Endothelial cell of umbilical vein (primary cell): ENCODE measurements at regions not wholly inside any gene's neighbourhood (a gene's known extent, or its start where the extent isn't known, plus 50 kb on each side); places are given as distances from the start of the nearest gene placed in this dataset.

Experiments used
- BruUV-seq: library from RNA; stranded (reverse); fragments of 400-500 nt; replicated peaks from 2 replicates; lab custom pipeline; 2021; lab: Mats Ljungman, UMichigan
- CTCF ChIA-PET: fragments of 300-600, 350-600 bp; sonication (Branson Sonifier 250); formaldehyde crosslinking; loops from one replicate; lab custom pipeline; 2021; ENCODE audit warnings: antibody characterized with exemption, inconsistent platforms; lab: Charles Lee
- POLR2A ChIA-PET: fragments of 300-600, 350-600 bp; sonication (Branson Sonifier 250); formaldehyde crosslinking; loops from one replicate; lab custom pipeline; 2021; ENCODE audit warnings: antibody characterized with exemption, inconsistent platforms; lab: Charles Lee
- DNase-seq: peaks from one replicate; pipeline ENCODE4 v3.0.0-alpha.2; 2011; ENCODE audit warnings: low read depth, low spot score
- FAIRE-seq: peaks from 2 replicates; lab custom pipeline; 2011; peaks lifted over from hg19 to GRCh38; lab: Jason Lieb, UNC
- H2AFZ ChIP-seq: 2 replicates; pipeline ENCODE4 v1.6.0; 2012; ENCODE audit warnings: low read depth, low read length, control low read depth, inconsistent platforms
- H3K27ac ChIP-seq: 2 replicates; pipeline ENCODE4 v1.5.1; 2011; ENCODE audit warnings: low read depth, mild to moderate bottlenecking, control low read depth, low read length, moderate library complexity; ENCODE audit not compliant: insufficient read depth
- H3K27me3 ChIP-seq, 2 experiments: 2 replicates each; pipeline versions ENCODE4 v1.6.0 to v1.6.1; 2011; ENCODE audit warnings: low read length in 2 of 2, mixed read lengths in 1 of 2; ENCODE audit not compliant: control insufficient read depth in 2 of 2, insufficient read depth in 2 of 2
- H3K36me3 ChIP-seq, 2 experiments: 2 replicates in 1 of 2; 3 replicates in 1 of 2; pipeline ENCODE4 v1.5.1; 2011; ENCODE audit warnings: low read length in 2 of 2, mild to moderate bottlenecking in 1 of 2, moderate library complexity in 1 of 2; ENCODE audit not compliant: control insufficient read depth in 2 of 2, insufficient read depth in 2 of 2; ENCODE audit errors: extremely low read depth in 1 of 2
- H3K4me1 ChIP-seq: 3 replicates; pipeline ENCODE4 v1.5.1; 2011; ENCODE audit warnings: mild to moderate bottlenecking, low read length; ENCODE audit not compliant: control insufficient read depth, insufficient read depth; ENCODE audit errors: extremely low read depth
- H3K4me2 ChIP-seq: 2 replicates; pipeline ENCODE4 v1.6.1; 2011; ENCODE audit warnings: low read length, control low read depth, mixed read lengths; ENCODE audit not compliant: insufficient read depth
- H3K4me3 ChIP-seq, 3 experiments: fragments of 200-600 bp in 1 of 3; sonication (generic), shearing (Covaris generic) in 1 of 3; replicated peaks in 1 of 3; 2 replicates each; pipeline ENCODE4 v1.5.1; 2011 to 2016; ENCODE audit warnings: control low read depth in 3 of 3, low read length in 3 of 3, mild to moderate bottlenecking in 2 of 3, inconsistent platforms in 1 of 3, low read depth in 1 of 3, moderate library complexity in 1 of 3; ENCODE audit not compliant: insufficient read depth in 1 of 3
- H3K79me2 ChIP-seq: 2 replicates; pipeline ENCODE4 v1.6.0; 2012; ENCODE audit warnings: low read length, inconsistent platforms; ENCODE audit not compliant: control insufficient read depth, insufficient read depth
- H3K9ac ChIP-seq: replicated peaks from 2 replicates; pipeline ENCODE3; 2011; ENCODE audit warnings: low read length, control low read depth; ENCODE audit not compliant: insufficient read depth; ENCODE audit errors: extremely low read depth
- H3K9me1 ChIP-seq: replicated peaks from 3 replicates; pipeline ENCODE4 v1.6.0; 2011; ENCODE audit warnings: mild to moderate bottlenecking, low read length; ENCODE audit not compliant: control insufficient read depth, insufficient read depth; ENCODE audit errors: extremely low read depth
- H3K9me3 ChIP-seq: replicated peaks from 2 replicates; pipeline ENCODE4 v1.5.1; 2012; ENCODE audit warnings: low read length, inconsistent platforms; ENCODE audit not compliant: control insufficient read depth, insufficient read depth
- H4K20me1 ChIP-seq: replicated peaks from 2 replicates; pipeline ENCODE3; 2011; ENCODE audit warnings: mild to moderate bottlenecking, low read length; ENCODE audit not compliant: control insufficient read depth, insufficient read depth; ENCODE audit errors: extremely low read depth
- EZH2 ChIP-seq: IDR thresholded peaks from 2 replicates; pipeline ENCODE4 v1.6.1; 2012; ENCODE audit warnings: borderline replicate concordance, low read depth, mild to moderate bottlenecking, moderate library complexity, low read length, inconsistent platforms; ENCODE audit not compliant: severe bottlenecking
- FOS ChIP-seq: IDR thresholded peaks from 2 replicates; pipeline ENCODE4 v1.6.1; 2011; ENCODE audit warnings: mild to moderate bottlenecking, low read length, moderate library complexity, borderline replicate concordance; ENCODE audit not compliant: insufficient read depth
- GATA2 ChIP-seq: IDR thresholded peaks from 2 replicates; pipeline ENCODE4 v1.7.0; 2011; ENCODE audit warnings: low read depth, mild to moderate bottlenecking, moderate library complexity, mixed read lengths, low read length; ENCODE audit not compliant: insufficient read length, insufficient read depth
- JUN ChIP-seq: IDR thresholded peaks from 2 replicates; pipeline ENCODE4 v1.6.1; 2011; ENCODE audit warnings: borderline replicate concordance, low read depth; ENCODE audit not compliant: insufficient read length, insufficient read depth
- MYC ChIP-seq: IDR thresholded peaks from one replicate; pipeline ENCODE4 v1.6.1; 2011; ENCODE audit warnings: mild to moderate bottlenecking, low read depth, low read length
- POLR2A ChIP-seq: IDR thresholded peaks from 2 replicates; pipeline ENCODE4 v1.6.1; 2012; ENCODE audit warnings: low read depth, mild to moderate bottlenecking, control low read depth, low read length
- POLR2AphosphoS5 ChIP-seq: IDR thresholded peaks from 2 replicates; pipeline ENCODE4 v1.6.1; 2012; ENCODE audit warnings: low read depth, mild to moderate bottlenecking, control low read depth, low read length, moderate library complexity; ENCODE audit not compliant: insufficient read depth
- dilution Hi-C: fragments of 300-500 bp; cut with MboI; formaldehyde crosslinking; loops from one replicate; pipeline ENCODE4 v1.15.0; 2019; ENCODE audit warnings: low sequenced_read_pairs; ENCODE audit not compliant: extremely low pct_ligation_motif_present
- intact Hi-C: fragments of 100-400 bp; cut with micrococcal nuclease; formaldehyde crosslinking; loops from one replicate; pipeline ENCODE4 v1.10.0; 2022
- TF ChIP-seq, protein P1 (sequence below): IDR thresholded peaks from 2 replicates; pipeline ENCODE4 v1.6.1; 2011; ENCODE audit not compliant: insufficient read depth, insufficient read length
- TF ChIP-seq, protein P2 (sequence below), 2 donors: IDR thresholded peaks; 1 replicate in 1 of 2; 2 replicates in 1 of 2; pipeline ENCODE4 v1.5.1; 2011; ENCODE audit warnings: low read length in 2 of 2, mild to moderate bottlenecking in 2 of 2, moderate library complexity in 2 of 2, control low read depth in 1 of 2, inconsistent platforms in 1 of 2, low read depth in 1 of 2; ENCODE audit not compliant: insufficient read depth in 1 of 2; ENCODE audit errors: extremely low read depth in 1 of 2

DNA sequence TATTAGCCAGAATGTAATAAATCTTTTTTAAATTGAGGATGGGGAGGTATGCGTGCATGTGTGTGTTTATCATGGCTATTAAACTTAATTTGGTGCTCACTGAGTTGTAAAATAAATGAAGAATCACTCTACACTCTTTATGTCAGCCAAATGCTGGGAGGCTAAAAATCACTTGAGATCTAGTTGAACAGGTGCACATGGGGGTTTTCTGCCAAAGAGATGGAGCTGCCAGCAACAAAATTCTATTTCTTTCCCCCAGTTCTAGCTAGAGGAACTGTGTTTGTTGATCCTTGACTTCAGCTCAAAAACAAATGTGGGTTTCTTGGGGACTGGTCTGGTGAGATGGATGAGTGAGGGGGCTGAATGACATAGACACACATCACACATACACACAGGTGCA, 183.3 kb upstream of the BTBD3 start:
- intact Hi-C loops = no loop called here
- Histone ChIP-seq H3K9me3 (no peaks in the 10 kb centered on the region), H2AFZ (no peak overlapping the region), H3K27ac (no peak overlapping the region), H3K4me1 (peaks cover 13% of the 10 kb centered on the region), H4K20me1 (no peaks in the 10 kb centered on the region), H3K9me1 (no peaks in the 10 kb centered on the region), H3K79me2 (no peaks in the 10 kb centered on the region), H3K4me2 (no peak overlapping the region), H3K9ac (no peak overlapping the region), H3K4me3 (no peak overlapping the region), H3K27me3 (no peaks in the 10 kb centered on the region), H3K36me3 (no peaks in the 10 kb centered on the region)
- ChIA-PET CTCF (no interaction called here), POLR2A (no interaction called here)
- no peak for FAIRE-seq
- dilution Hi-C loops = no loop called here
- no TSS peak for BruUV-seq
- no peak for DNase-seq
- TF ChIP-seq, protein P1, sequence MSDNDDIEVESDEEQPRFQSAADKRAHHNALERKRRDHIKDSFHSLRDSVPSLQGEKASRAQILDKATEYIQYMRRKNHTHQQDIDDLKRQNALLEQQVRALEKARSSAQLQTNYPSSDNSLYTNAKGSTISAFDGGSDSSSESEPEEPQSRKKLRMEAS = no peak
- TF ChIP-seq JUN (no peak), FOS (no peak), POLR2A (no peak), POLR2AphosphoS5 (no peak), GATA2 (no peak), MYC (no peak), EZH2 (no peak)
- TF ChIP-seq, protein P2, sequence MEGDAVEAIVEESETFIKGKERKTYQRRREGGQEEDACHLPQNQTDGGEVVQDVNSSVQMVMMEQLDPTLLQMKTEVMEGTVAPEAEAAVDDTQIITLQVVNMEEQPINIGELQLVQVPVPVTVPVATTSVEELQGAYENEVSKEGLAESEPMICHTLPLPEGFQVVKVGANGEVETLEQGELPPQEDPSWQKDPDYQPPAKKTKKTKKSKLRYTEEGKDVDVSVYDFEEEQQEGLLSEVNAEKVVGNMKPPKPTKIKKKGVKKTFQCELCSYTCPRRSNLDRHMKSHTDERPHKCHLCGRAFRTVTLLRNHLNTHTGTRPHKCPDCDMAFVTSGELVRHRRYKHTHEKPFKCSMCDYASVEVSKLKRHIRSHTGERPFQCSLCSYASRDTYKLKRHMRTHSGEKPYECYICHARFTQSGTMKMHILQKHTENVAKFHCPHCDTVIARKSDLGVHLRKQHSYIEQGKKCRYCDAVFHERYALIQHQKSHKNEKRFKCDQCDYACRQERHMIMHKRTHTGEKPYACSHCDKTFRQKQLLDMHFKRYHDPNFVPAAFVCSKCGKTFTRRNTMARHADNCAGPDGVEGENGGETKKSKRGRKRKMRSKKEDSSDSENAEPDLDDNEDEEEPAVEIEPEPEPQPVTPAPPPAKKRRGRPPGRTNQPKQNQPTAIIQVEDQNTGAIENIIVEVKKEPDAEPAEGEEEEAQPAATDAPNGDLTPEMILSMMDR (IDR thresholded peaks at IDR 0.05; ENCODE audit: extremely low read depth in 1 of 2, insufficient read depth in 1 of 2, low read depth in 1 of 2, low read length in 2 of 2) = no peak
